Sigmoid colon (tissue), 6 donors: ENCODE measurements at regions not wholly inside any gene's neighbourhood (a gene's known extent, or its start where the extent isn't known, plus 50 kb on each side); places are given as distances from the start of the nearest gene placed in this dataset.
A peak's percentile ranks its signal among the peaks of the same experiment; 100 is the strongest.

Experiments
- DNase-seq: peaks from one replicate; pipeline ENCODE4 v3.0.0-alpha.2; 2019
- H3K27ac ChIP-seq, 4 donors: fragments of 200-600 bp; sonication (generic); one replicate each; pipeline ENCODE4 v1.5.1; 2016 to 2019; ENCODE audit warnings: mild to moderate bottlenecking in 1 of 4
- H3K27me3 ChIP-seq, 3 donors: fragments of 200-600 bp; sonication (generic); one replicate each; pipeline ENCODE4 v1.5.1; 2019; ENCODE audit warnings: mild to moderate bottlenecking in 1 of 3
- H3K36me3 ChIP-seq, 4 donors: fragments of 200-600 bp; sonication (generic); one replicate each; pipeline ENCODE4 v1.5.1; 2016 to 2019
- H3K4me1 ChIP-seq, 4 donors: fragments of 200-600 bp; sonication (generic); one replicate each; pipeline ENCODE4 v1.5.1; 2017 to 2019
- H3K4me3 ChIP-seq, 4 donors: fragments of 200-600 bp; sonication (generic); one replicate each; pipeline ENCODE4 v1.5.1; 2017 to 2019; ENCODE audit warnings: mild to moderate bottlenecking in 2 of 4, moderate library complexity in 1 of 4
- H3K9me3 ChIP-seq, 4 donors: fragments of 200-600 bp in 3 of 4; sonication (generic) in 3 of 4; one replicate each; pipeline versions ENCODE4 v1.5.1 to v1.6.1; 2013 to 2019
- CTCF ChIP-seq, 4 experiments: fragments of 450-650 bp in 3 of 4; fragments of 200-600 bp in 1 of 4; IDR thresholded peaks; one replicate each; pipeline ENCODE4 v1.5.1; 2016 to 2019; ENCODE audit warnings: antibody characterized with exemption in 4 of 4, mild to moderate bottlenecking in 3 of 4, moderate library complexity in 2 of 4
- EP300 ChIP-seq, 4 donors: sonication (generic); formaldehyde crosslinking; IDR thresholded peaks; one replicate each; pipeline ENCODE4 v1.6.1; 2017; ENCODE audit warnings: antibody characterized with exemption in 4 of 4
- POLR2A ChIP-seq, 2 donors: fragments of 450-650 bp; IDR thresholded peaks; one replicate each; pipeline ENCODE4 v1.6.1; 2016; ENCODE audit warnings: antibody characterized with exemption in 2 of 2, mild to moderate bottlenecking in 2 of 2, moderate library complexity in 2 of 2
- POLR2AphosphoS5 ChIP-seq, 4 donors: sonication (generic); formaldehyde crosslinking; IDR thresholded peaks; one replicate each; pipeline ENCODE4 v1.6.1; 2017; ENCODE audit warnings: antibody characterized with exemption in 4 of 4
- WGBS, 2 donors: extraction: QIAGEN DNeasy Blood & Tissue Kit; methylation state at CpG; one replicate each; pipeline ENCODE4 v1.1.7; 2013; 5-methylcytosine and 5-hydroxymethylcytosine counted together
- intact Hi-C: fragments of 100-400 bp; cut with DNase I; formaldehyde crosslinking; loops from one replicate; pipeline ENCODE4 v1.15.1; 2023
- donor health status: healthy with polysubstance abuse.
- donor health status: healthy.

DNA sequence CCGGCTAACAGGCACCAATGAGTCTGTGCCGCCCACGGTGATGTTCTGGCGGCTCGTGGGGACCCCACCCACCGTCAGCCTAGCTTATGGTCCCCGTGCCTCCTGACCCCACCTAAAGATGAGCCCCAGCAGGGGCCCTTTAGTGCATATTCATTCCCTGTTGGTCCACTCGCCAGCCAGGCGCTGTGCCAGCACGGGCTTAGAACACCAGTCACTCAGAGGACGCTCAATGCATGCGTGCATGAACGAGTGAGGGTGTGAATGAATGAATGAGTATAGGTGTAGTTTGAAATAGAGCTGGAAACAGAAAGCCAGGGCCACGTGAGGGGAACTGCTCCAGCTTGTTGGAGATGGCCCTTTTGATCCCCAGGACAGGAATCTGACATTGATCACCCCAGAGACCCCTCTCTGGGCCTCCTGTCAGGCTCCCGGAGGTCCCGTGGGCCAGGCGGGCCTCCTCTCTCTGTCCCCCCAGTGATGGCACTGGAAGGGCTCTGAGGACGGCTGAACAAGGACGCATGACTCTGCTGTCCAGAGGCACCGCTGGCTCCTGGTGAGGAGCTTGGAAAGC, 193.9 kb upstream of the C14orf180 start:
- DNase-seq, result peak; percentile 37

GRCh38 chr14:104386151-104386841, 193.3 kb upstream of the C14orf180 start:
- no peak overlapping the region for H3K27ac ChIP-seq
- WGBS, 2 donors, result 78 to 83% methylated on average over 26 of the region's 26 CpGs
- H3K4me3 ChIP-seq, result no peak overlapping the region
- no peak for TF ChIP-seq CTCF (IDR thresholded peaks at IDR 0.05)
- TF ChIP-seq EP300 (IDR thresholded peaks at IDR 0.05), result no peak
- TF ChIP-seq POLR2A (IDR thresholded peaks at IDR 0.05), result no peak
- TF ChIP-seq POLR2AphosphoS5 (IDR thresholded peaks at IDR 0.05), result no peak
- peak; percentile 61 for DNase-seq
- H3K9me3 ChIP-seq, result no peaks in the 10 kb centered on the region
- H3K36me3 ChIP-seq, result no peaks in the 10 kb centered on the region
- intact Hi-C loops, result no loop called here
- H3K4me1 ChIP-seq, result no peaks in the 10 kb centered on the region
- peaks cover 0 to 24% (median 0%) of the 10 kb centered on the region in 3 donors for H3K27me3 ChIP-seq

More for the DNA sequence above, 193.9 kb upstream of the C14orf180 start:
- TF ChIP-seq CTCF (IDR thresholded peaks at IDR 0.05), result no peak
- no peak for TF ChIP-seq EP300 (IDR thresholded peaks at IDR 0.05)
- no peak for TF ChIP-seq POLR2AphosphoS5 (IDR thresholded peaks at IDR 0.05)
- TF ChIP-seq POLR2A (IDR thresholded peaks at IDR 0.05), result no peak
- Histone ChIP-seq H3K9me3 (peaks cover 0 to 3% (median 3%) of the 10 kb centered on the region in 4 donors), H3K4me1 (no peaks in the 10 kb centered on the region), H3K36me3 (no peaks in the 10 kb centered on the region), H3K4me3 (no peak overlapping the region), H3K27ac (no peak overlapping the region), H3K27me3 (peaks cover 0 to 25% (median 0%) of the 10 kb centered on the region in 3 donors)
- intact Hi-C loops, result no loop called here
- WGBS, 2 donors, result 77 to 85% methylated on average over 20 of the region's 20 CpGs

GRCh38 chr14:104387022-104388010, 192.2 kb upstream of the C14orf180 start:
- peak; percentile 54 for DNase-seq
- H3K4me3 ChIP-seq, result no peak overlapping the region
- no peak overlapping the region for H3K27ac ChIP-seq
- 79 to 80% methylated on average over 25 of the region's 25 CpGs for WGBS, 2 donors
- no peaks in the 10 kb centered on the region for H3K36me3 ChIP-seq
- TF ChIP-seq POLR2A (IDR thresholded peaks at IDR 0.05) (no peak), CTCF (IDR thresholded peaks at IDR 0.05) (no peak), EP300 (IDR thresholded peaks at IDR 0.05) (no peak), POLR2AphosphoS5 (IDR thresholded peaks at IDR 0.05) (no peak)
- peaks cover 0 to 27% (median 0%) of the 10 kb centered on the region in 3 donors for H3K27me3 ChIP-seq
- intact Hi-C loops, result no loop called here
- H3K9me3 ChIP-seq, result no peaks in the 10 kb centered on the region
- H3K4me1 ChIP-seq, result no peaks in the 10 kb centered on the region

DNA sequence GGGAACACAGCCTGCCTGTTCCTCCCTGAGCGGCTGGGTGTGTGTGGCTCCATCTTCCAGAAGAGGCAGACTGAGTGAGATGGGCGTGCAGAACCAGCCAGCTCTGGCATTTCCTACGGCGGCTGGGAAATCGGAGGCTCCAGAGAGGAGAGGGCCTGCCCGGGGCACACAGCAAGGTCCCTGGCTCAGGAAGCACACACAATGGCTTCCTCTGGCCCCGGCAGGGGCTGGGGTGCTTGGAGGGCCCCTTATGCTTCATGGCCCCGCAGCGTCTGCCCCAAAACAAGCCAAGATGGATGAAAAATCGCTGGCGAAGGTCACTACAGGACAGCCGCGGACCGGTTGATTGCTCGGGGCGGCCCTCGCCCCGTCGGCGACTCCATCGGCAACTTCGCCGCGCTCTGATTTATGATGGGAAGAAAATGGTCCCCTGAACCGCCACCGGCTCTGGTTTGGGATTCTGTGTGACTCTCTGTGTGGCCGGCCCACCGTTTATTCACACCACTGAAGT, 191.5 kb upstream of the C14orf180 start:
- Histone ChIP-seq H3K4me1 (no peaks in the 10 kb centered on the region), H3K27ac (no peak overlapping the region), H3K27me3 (peaks cover 0 to 27% (median 0%) of the 10 kb centered on the region in 3 donors), H3K36me3 (no peaks in the 10 kb centered on the region), H3K9me3 (no peaks in the 10 kb centered on the region), H3K4me3 (no peak overlapping the region)
- TF ChIP-seq POLR2AphosphoS5 (IDR thresholded peaks at IDR 0.05) (no peak), POLR2A (IDR thresholded peaks at IDR 0.05) (no peak), EP300 (IDR thresholded peaks at IDR 0.05) (no peak), CTCF (IDR thresholded peaks at IDR 0.05) (no peak)
- peak; percentile 40 for DNase-seq
- WGBS, 2 donors, result 82 to 88% methylated on average over 28 of the region's 28 CpGs
- intact Hi-C loops, result no loop called here
